Common myeloid progenitor, CD34-positive (primary cell): ENCODE measurements at regions not wholly inside any gene's neighbourhood (a gene's known extent, or its start where the extent isn't known, plus 50 kb on each side); places are given as distances from the start of the nearest gene placed in this dataset.

Source experiments
- CTCF ChIA-PET: fragments of 350-600 bp; sonication (Branson Sonifier 250); formaldehyde crosslinking; loops from one replicate; lab custom pipeline; 2021; ENCODE audit warnings: antibody characterized with exemption; lab: Charles Lee
- POLR2A ChIA-PET: fragments of 350-600 bp; sonication (Branson Sonifier 250); formaldehyde crosslinking; loops from one replicate; lab custom pipeline; 2021; ENCODE audit warnings: antibody characterized with exemption; lab: Charles Lee
- DNase-seq, 3 donors: peaks; one replicate each; pipeline versions ENCODE4 v3.0.0 to v3.0.0-alpha.2; 2013
- H3K27ac ChIP-seq, 2 experiments: 1 replicate in 1 of 2; 2 replicates in 1 of 2; pipeline ENCODE4 v1.7.0; 2013; ENCODE audit warnings: inconsistent platforms in 2 of 2, low read length in 2 of 2, mild to moderate bottlenecking in 2 of 2, low read depth in 1 of 2, moderate library complexity in 1 of 2; ENCODE audit not compliant: severe bottlenecking in 2 of 2, insufficient read depth in 1 of 2, poor library complexity in 1 of 2
- H3K27me3 ChIP-seq, 5 experiments: replicated peaks in 2 of 5; 1 replicate in 3 of 5; 2 replicates in 2 of 5; pipeline versions ENCODE4 v1.6.1 to v1.7.0; 2013; ENCODE audit warnings: low read length in 4 of 5, mild to moderate bottlenecking in 2 of 5, moderate library complexity in 2 of 5, inconsistent platforms in 1 of 5; ENCODE audit not compliant: insufficient read depth in 5 of 5, control insufficient read depth in 4 of 5
- H3K36me3 ChIP-seq, 4 experiments: 1 replicate in 2 of 4; 2 replicates in 2 of 4; pipeline versions ENCODE4 v1.6.1 to v1.7.0; 2013; ENCODE audit warnings: low read length in 3 of 4, control low read depth in 1 of 4, mild to moderate bottlenecking in 1 of 4; ENCODE audit not compliant: control insufficient read depth in 4 of 4, insufficient read depth in 4 of 4
- H3K4me1 ChIP-seq, 4 experiments: 1 replicate in 3 of 4; 2 replicates in 1 of 4; pipeline versions ENCODE4 v1.6.1 to v1.7.1; 2013; ENCODE audit warnings: low read length in 3 of 4, mild to moderate bottlenecking in 3 of 4, control low read depth in 1 of 4, inconsistent platforms in 1 of 4, moderate library complexity in 1 of 4; ENCODE audit not compliant: control insufficient read depth in 4 of 4, insufficient read depth in 4 of 4; ENCODE audit errors: control extremely low read depth in 1 of 4
- H3K4me3 ChIP-seq, 7 experiments: 1 replicate in 4 of 7; 2 replicates in 3 of 7; pipeline versions ENCODE4 v1.5.1 to v1.7.0; 2013; ENCODE audit warnings: mild to moderate bottlenecking in 7 of 7, low read length in 6 of 7, moderate library complexity in 6 of 7, inconsistent platforms in 2 of 7, low read depth in 2 of 7, control low read depth in 1 of 7; ENCODE audit not compliant: insufficient read depth in 4 of 7, control insufficient read depth in 1 of 7; ENCODE audit errors: extremely low read depth in 1 of 7
- H3K9me3 ChIP-seq, 5 experiments: 1 replicate in 4 of 5; 2 replicates in 1 of 5; pipeline versions ENCODE4 v1.6.1 to v1.7.1; 2013; ENCODE audit warnings: low read length in 4 of 5, mild to moderate bottlenecking in 2 of 5, inconsistent platforms in 1 of 5, low read depth in 1 of 5, moderate library complexity in 1 of 5; ENCODE audit not compliant: control insufficient read depth in 4 of 5, insufficient read depth in 2 of 5; ENCODE audit errors: control extremely low read depth in 1 of 5
- WGBS: methylation state at CpG from one replicate; pipeline ENCODE4 v1.1.5; 2013; ENCODE audit not compliant: insufficient coverage; 5-methylcytosine and 5-hydroxymethylcytosine counted together

GRCh38 chr22:47853750-47854149, 1091.3 kb downstream of the TBC1D22A start:
- H3K9me3 ChIP-seq: peaks cover 0 to 3% (median 0%) of the 10 kb centered on the region in 5 experiments

GRCh38 chr22:47851586-47851985, 1089.1 kb downstream of the TBC1D22A start:
- H3K27ac ChIP-seq: no peak overlapping the region
- POLR2A ChIA-PET: no interaction called here
- DNase-seq: no peak
- no peaks in the 10 kb centered on the region for H3K36me3 ChIP-seq
- no peaks in the 10 kb centered on the region for H3K4me1 ChIP-seq
- peaks cover 0 to 25% (median 14%) of the 10 kb centered on the region in 5 experiments for H3K27me3 ChIP-seq
- H3K9me3 ChIP-seq: no peaks in the 10 kb centered on the region
- CTCF ChIA-PET: no interaction called here
- WGBS: 67% methylated on average over 1 of the region's 3 CpGs
- no peak overlapping the region for H3K4me3 ChIP-seq

More at GRCh38 chr22:47853750-47854149, 1091.3 kb downstream of the TBC1D22A start:
- H3K27ac ChIP-seq: no peak overlapping the region
- H3K27me3 ChIP-seq: peaks cover 0 to 28% (median 14%) of the 10 kb centered on the region in 5 experiments
- ChIA-PET CTCF (interaction anchor here (0.6 kb wide), 1 partner anchor 624 kb away, joined by 3 read pairs; no protein-coding TSS in a partner anchor), POLR2A (no interaction called here)
- no peak overlapping the region for H3K4me3 ChIP-seq
- WGBS: 82% methylated on average over 3 of the region's 3 CpGs
- no peaks in the 10 kb centered on the region for H3K36me3 ChIP-seq
- H3K4me1 ChIP-seq: no peaks in the 10 kb centered on the region
- DNase-seq: no peak

GRCh38 chr22:47850644-47851151, 1088.2 kb downstream of the TBC1D22A start:
- Histone ChIP-seq H3K27me3 (peaks cover 0 to 28% (median 14%) of the 10 kb centered on the region in 5 experiments), H3K36me3 (no peaks in the 10 kb centered on the region), H3K4me3 (no peak overlapping the region), H3K9me3 (no peaks in the 10 kb centered on the region), H3K4me1 (no peaks in the 10 kb centered on the region), H3K27ac (no peak overlapping the region)
- no peak for DNase-seq
- CTCF ChIA-PET: no interaction called here
- POLR2A ChIA-PET: no interaction called here
- WGBS: 68% methylated on average over 2 of the region's 2 CpGs

GRCh38 chr22:47849576-47849975, 1087.1 kb downstream of the TBC1D22A start:
- H3K4me1 ChIP-seq: no peaks in the 10 kb centered on the region
- WGBS: 73% methylated on average over 2 of the region's 6 CpGs
- no peaks in the 10 kb centered on the region for H3K9me3 ChIP-seq
- CTCF ChIA-PET: no interaction called here
- H3K27me3 ChIP-seq: peaks cover 0 to 30% (median 14%) of the 10 kb centered on the region in 5 experiments
- H3K4me3 ChIP-seq: no peak overlapping the region
- no peak for DNase-seq
- POLR2A ChIA-PET: no interaction called here
- H3K27ac ChIP-seq: no peak overlapping the region
- no peaks in the 10 kb centered on the region for H3K36me3 ChIP-seq

- 97% methylated on average over 12 of the region's 14 CpGs for WGBS
- CTCF ChIA-PET: no interaction called here
- Histone ChIP-seq H3K9me3 (no peaks in the 10 kb centered on the region), H3K4me1 (no peaks in the 10 kb centered on the region), H3K27me3 (peaks cover 0 to 34% (median 12%) of the 10 kb centered on the region in 5 experiments), H3K36me3 (no peaks in the 10 kb centered on the region), H3K27ac (no peak overlapping the region), H3K4me3 (no peak overlapping the region)
- POLR2A ChIA-PET: no interaction called here
- DNase-seq: no peak
Observed at GRCh38 chr22:47848184-47848920, 1085.9 kb downstream of the TBC1D22A start.

GRCh38 chr22:47847131-47847890, 1084.9 kb downstream of the TBC1D22A start:
- H3K9me3 ChIP-seq: no peaks in the 10 kb centered on the region
- H3K4me3 ChIP-seq: no peak overlapping the region
- no peak for DNase-seq
- H3K27me3 ChIP-seq: peaks cover 0 to 31% (median 9%) of the 10 kb centered on the region in 5 experiments
- H3K36me3 ChIP-seq: no peaks in the 10 kb centered on the region
- ChIA-PET CTCF (no interaction called here), POLR2A (no interaction called here)
- 72% methylated on average over 7 of the region's 8 CpGs for WGBS
- no peak overlapping the region for H3K27ac ChIP-seq
- H3K4me1 ChIP-seq: no peaks in the 10 kb centered on the region

- POLR2A ChIA-PET: no interaction called here
- CTCF ChIA-PET: no interaction called here
- 55% methylated on average over 1 of the region's 2 CpGs for WGBS
- no peaks in the 10 kb centered on the region for H3K4me1 ChIP-seq
- H3K27ac ChIP-seq: no peak overlapping the region
- H3K4me3 ChIP-seq: no peak overlapping the region
- no peaks in the 10 kb centered on the region for H3K36me3 ChIP-seq
- H3K9me3 ChIP-seq: no peaks in the 10 kb centered on the region
- no peak for DNase-seq
- peaks cover 0 to 29% (median 8%) of the 10 kb centered on the region in 5 experiments for H3K27me3 ChIP-seq
Observed at GRCh38 chr22:47846206-47846605, 1083.8 kb downstream of the TBC1D22A start.
